PC-3 (cell line): ENCODE measurements at regions not wholly inside any gene's neighbourhood (a gene's known extent, or its start where the extent isn't known, plus 50 kb on each side); places are given as distances from the start of the nearest gene placed in this dataset.

Source experiments
- ATAC-seq: fragments of 200-7000 bp; cut with Tn5 transposase; 2 replicates; pipeline ENCODE4 v1.9.1; 2020; ENCODE audit warnings: mild to moderate bottlenecking, moderate library complexity
- BruUV-seq: library from RNA; stranded (reverse); fragments of 400-500 nt; replicated peaks from 2 replicates; lab custom pipeline; 2021; lab: Mats Ljungman, UMichigan
- CTCF ChIA-PET: fragments of 300-600 bp; sonication (Branson Sonifier 250); formaldehyde crosslinking; loops from one replicate; lab custom pipeline; 2022; ENCODE audit warnings: antibody characterized with exemption; lab: Charles Lee
- POLR2A ChIA-PET: fragments of 300-600 bp; sonication (Branson Sonifier 250); formaldehyde crosslinking; loops from one replicate; lab custom pipeline; 2022; ENCODE audit warnings: antibody characterized with exemption; ENCODE audit not compliant: unreplicated experiment; lab: Charles Lee
- DNase-seq: peaks from one replicate; pipeline ENCODE4 v3.0.0-alpha.2; 2015
- H2AFZ ChIP-seq: fragments of 300-600 bp; sonication (generic); 2 replicates; pipeline ENCODE4 v1.6.0; 2016; ENCODE audit warnings: antibody characterized with exemption, low read length
- H3F3A ChIP-seq: fragments of 300-600 bp; sonication (generic); one replicate; pipeline ENCODE4 v1.6.0; 2017; ENCODE audit warnings: antibody characterized with exemption, low read length, control low read depth, mild to moderate bottlenecking; ENCODE audit not compliant: unreplicated experiment
- H3K27ac ChIP-seq: fragments of 300-600 bp; sonication (generic); 2 replicates; pipeline ENCODE4 v1.5.1; 2016; ENCODE audit warnings: mild to moderate bottlenecking, low read length
- H3K27me3 ChIP-seq: fragments of 300-600 bp; sonication (generic); 2 replicates; pipeline ENCODE4 v1.6.1; 2016; ENCODE audit warnings: low read length, mixed read lengths
- H3K36me3 ChIP-seq: fragments of 300-600 bp; sonication (generic); 2 replicates; pipeline ENCODE4 v1.6.1; 2016; ENCODE audit warnings: low read depth, mixed run types, low read length, mixed read lengths
- H3K4me1 ChIP-seq: fragments of 300-600 bp; sonication (generic); 2 replicates; pipeline ENCODE4 v1.5.1; 2016; ENCODE audit warnings: low read length; ENCODE audit not compliant: insufficient read depth
- H3K4me2 ChIP-seq: fragments of 300-600 bp; sonication (generic); 2 replicates; pipeline ENCODE4 v1.6.0; 2016; ENCODE audit warnings: low read length
- H3K4me3 ChIP-seq: fragments of 300-600 bp; sonication (generic); 2 replicates; pipeline ENCODE4 v1.5.1; 2016; ENCODE audit warnings: mild to moderate bottlenecking, low read length, mixed read lengths
- H3K79me2 ChIP-seq: fragments of 300-600 bp; sonication (generic); 2 replicates; pipeline ENCODE4 v1.6.1; 2017; ENCODE audit warnings: low read length, mixed read lengths
- H3K9ac ChIP-seq: fragments of 300-600 bp; sonication (generic); 2 replicates; pipeline ENCODE4 v1.6.0; 2016; ENCODE audit warnings: mild to moderate bottlenecking, low read length
- H3K9me2 ChIP-seq: fragments of 300-600 bp; sonication (generic); replicated peaks from 2 replicates; pipeline ENCODE4 v1.6.1; 2016; ENCODE audit warnings: mixed run types, low read length, mixed read lengths
- H3K9me3 ChIP-seq: fragments of 300-600 bp; sonication (generic); 2 replicates; pipeline ENCODE4 v1.6.1; 2016; ENCODE audit warnings: low read length, mixed read lengths
- H4K20me1 ChIP-seq: fragments of 300-600 bp; sonication (generic); 2 replicates; pipeline ENCODE4 v1.6.1; 2016; ENCODE audit warnings: low read length, mixed read lengths
- EZH2 ChIP-seq: fragments of 300-600 bp; sonication (generic); IDR thresholded peaks from one replicate; pipeline ENCODE4 v1.6.1; 2017; ENCODE audit warnings: antibody characterized with exemption, mild to moderate bottlenecking, low read length; ENCODE audit not compliant: unreplicated experiment
- EZH2phosphoT487 ChIP-seq: fragments of 300-600 bp; sonication (generic); IDR thresholded peaks from 2 replicates; pipeline ENCODE4 v1.6.1; 2018; ENCODE audit warnings: mild to moderate bottlenecking, antibody characterized with exemption, low read length, borderline replicate concordance
- intact Hi-C: fragments of 100-400 bp; cut with micrococcal nuclease; formaldehyde crosslinking; loops from 2 replicates; pipeline ENCODE4 v1.9.0; 2023
- TF ChIP-seq, protein P1 (sequence below): fragments of 300-600 bp; sonication (generic); conservative IDR thresholded peaks from 2 replicates; pipeline ENCODE4 v1.5.1; 2017; ENCODE audit warnings: antibody characterized with exemption, low read depth, mild to moderate bottlenecking, low read length

DNA sequence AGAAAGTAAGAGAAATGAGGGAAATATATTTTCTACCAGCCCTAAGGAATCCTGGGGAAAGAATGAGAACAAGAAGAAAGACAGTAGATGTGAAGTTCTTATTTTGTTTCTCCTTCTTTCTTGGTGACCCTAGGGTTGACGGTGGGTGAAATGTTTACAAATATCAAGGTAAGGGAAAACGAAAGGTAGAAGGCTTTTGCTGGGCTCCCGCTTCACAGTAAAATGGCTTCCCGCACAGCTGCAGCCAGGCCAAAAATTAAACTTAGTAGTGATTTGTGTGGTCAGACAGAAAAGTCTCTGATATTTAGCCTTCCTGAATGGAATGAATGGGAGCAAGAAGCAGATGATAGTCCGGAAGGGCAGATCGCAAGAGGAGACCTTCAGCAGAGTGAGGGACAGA, 99.1 kb upstream of the COL3A1 start:
- no peak overlapping the region for H2AFZ ChIP-seq
- BruUV-seq = no TSS peak
- H3F3A ChIP-seq = no peaks in the 10 kb centered on the region
- ATAC-seq = no peak
- H4K20me1 ChIP-seq = no peaks in the 10 kb centered on the region
- no peaks in the 10 kb centered on the region for H3K36me3 ChIP-seq
- no peak overlapping the region for H3K27ac ChIP-seq
- TF ChIP-seq EZH2 (no peak), EZH2phosphoT487 (no peak)
- TF ChIP-seq, protein P1, sequence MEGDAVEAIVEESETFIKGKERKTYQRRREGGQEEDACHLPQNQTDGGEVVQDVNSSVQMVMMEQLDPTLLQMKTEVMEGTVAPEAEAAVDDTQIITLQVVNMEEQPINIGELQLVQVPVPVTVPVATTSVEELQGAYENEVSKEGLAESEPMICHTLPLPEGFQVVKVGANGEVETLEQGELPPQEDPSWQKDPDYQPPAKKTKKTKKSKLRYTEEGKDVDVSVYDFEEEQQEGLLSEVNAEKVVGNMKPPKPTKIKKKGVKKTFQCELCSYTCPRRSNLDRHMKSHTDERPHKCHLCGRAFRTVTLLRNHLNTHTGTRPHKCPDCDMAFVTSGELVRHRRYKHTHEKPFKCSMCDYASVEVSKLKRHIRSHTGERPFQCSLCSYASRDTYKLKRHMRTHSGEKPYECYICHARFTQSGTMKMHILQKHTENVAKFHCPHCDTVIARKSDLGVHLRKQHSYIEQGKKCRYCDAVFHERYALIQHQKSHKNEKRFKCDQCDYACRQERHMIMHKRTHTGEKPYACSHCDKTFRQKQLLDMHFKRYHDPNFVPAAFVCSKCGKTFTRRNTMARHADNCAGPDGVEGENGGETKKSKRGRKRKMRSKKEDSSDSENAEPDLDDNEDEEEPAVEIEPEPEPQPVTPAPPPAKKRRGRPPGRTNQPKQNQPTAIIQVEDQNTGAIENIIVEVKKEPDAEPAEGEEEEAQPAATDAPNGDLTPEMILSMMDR = no peak
- no peak overlapping the region for H3K4me3 ChIP-seq
- H3K9me2 ChIP-seq = no peaks in the 10 kb centered on the region
- intact Hi-C loops = no loop called here
- no peak for DNase-seq
- H3K9ac ChIP-seq = no peak overlapping the region
- ChIA-PET POLR2A (no interaction called here), CTCF (no interaction called here)
- H3K79me2 ChIP-seq = no peaks in the 10 kb centered on the region
- no peaks in the 10 kb centered on the region for H3K27me3 ChIP-seq
- H3K9me3 ChIP-seq = no peaks in the 10 kb centered on the region
- no peak overlapping the region for H3K4me2 ChIP-seq
- H3K4me1 ChIP-seq = no peaks in the 10 kb centered on the region

GRCh38 chr2:188878716-188879115, 95.5 kb upstream of the COL3A1 start:
- no peak overlapping the region for H3K9ac ChIP-seq
- CTCF ChIA-PET = no interaction called here
- POLR2A ChIA-PET = no interaction called here

DNA sequence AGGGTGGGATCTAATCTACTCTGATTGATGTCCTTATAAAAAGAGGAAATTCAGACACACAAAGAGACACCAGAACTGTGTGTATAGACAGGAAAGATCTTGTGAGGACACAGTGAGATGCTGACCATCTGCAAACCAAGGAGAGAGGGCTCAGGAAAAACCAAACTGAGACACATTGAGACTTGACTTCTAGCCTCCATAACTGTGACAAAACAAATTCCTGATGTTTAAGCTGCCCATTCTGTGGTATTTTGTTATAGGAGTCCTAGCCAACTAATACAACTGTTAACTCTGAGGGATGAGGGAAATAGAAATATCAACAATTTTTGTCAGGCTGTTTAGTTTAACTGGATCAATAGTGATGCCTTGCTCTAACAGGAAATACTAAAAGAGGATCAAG, 93.4 kb upstream of the COL3A1 start:
- no TSS peak for BruUV-seq
- Histone ChIP-seq H3K4me1 (no peaks in the 10 kb centered on the region), H3K9me3 (no peaks in the 10 kb centered on the region), H3K9ac (no peak overlapping the region), H2AFZ (no peak overlapping the region), H4K20me1 (no peaks in the 10 kb centered on the region), H3K9me2 (no peaks in the 10 kb centered on the region), H3K79me2 (no peaks in the 10 kb centered on the region), H3K36me3 (no peaks in the 10 kb centered on the region), H3K27ac (no peak overlapping the region), H3K4me2 (no peak overlapping the region), H3K4me3 (no peak overlapping the region), H3F3A (no peaks in the 10 kb centered on the region), H3K27me3 (no peaks in the 10 kb centered on the region)
- ChIA-PET POLR2A (no interaction called here), CTCF (no interaction called here)
- ATAC-seq (no peak), DNase-seq (no peak)
- intact Hi-C loops = no loop called here
- TF ChIP-seq EZH2 = no peak
- TF ChIP-seq, protein P1 = no peak
- TF ChIP-seq EZH2phosphoT487 = no peak

More at GRCh38 chr2:188878716-188879115, 95.5 kb upstream of the COL3A1 start:
- ATAC-seq = no peak
- no TSS peak for BruUV-seq
- no peaks in the 10 kb centered on the region for H3K4me1 ChIP-seq
- no peak overlapping the region for H3K27ac ChIP-seq
- no peaks in the 10 kb centered on the region for H3K9me3 ChIP-seq
- H3K27me3 ChIP-seq = no peaks in the 10 kb centered on the region
- no peak overlapping the region for H3K4me3 ChIP-seq
- H3K9me2 ChIP-seq = no peaks in the 10 kb centered on the region
- no peaks in the 10 kb centered on the region for H3K79me2 ChIP-seq
- H2AFZ ChIP-seq = no peak overlapping the region
- H3K4me2 ChIP-seq = no peak overlapping the region
- no peaks in the 10 kb centered on the region for H3F3A ChIP-seq
- TF ChIP-seq EZH2phosphoT487 (no peak), EZH2 (no peak)
- TF ChIP-seq, protein P1 = no peak
- no peak for DNase-seq
- H3K36me3 ChIP-seq = no peaks in the 10 kb centered on the region
- no peaks in the 10 kb centered on the region for H4K20me1 ChIP-seq
- intact Hi-C loops = no loop called here
